ENCODE measurements at regions not wholly inside any gene's neighbourhood (a gene's known extent, or its start where the extent isn't known, plus 50 kb on each side); places are given as distances from the start of the nearest gene placed in this dataset.

DNA sequence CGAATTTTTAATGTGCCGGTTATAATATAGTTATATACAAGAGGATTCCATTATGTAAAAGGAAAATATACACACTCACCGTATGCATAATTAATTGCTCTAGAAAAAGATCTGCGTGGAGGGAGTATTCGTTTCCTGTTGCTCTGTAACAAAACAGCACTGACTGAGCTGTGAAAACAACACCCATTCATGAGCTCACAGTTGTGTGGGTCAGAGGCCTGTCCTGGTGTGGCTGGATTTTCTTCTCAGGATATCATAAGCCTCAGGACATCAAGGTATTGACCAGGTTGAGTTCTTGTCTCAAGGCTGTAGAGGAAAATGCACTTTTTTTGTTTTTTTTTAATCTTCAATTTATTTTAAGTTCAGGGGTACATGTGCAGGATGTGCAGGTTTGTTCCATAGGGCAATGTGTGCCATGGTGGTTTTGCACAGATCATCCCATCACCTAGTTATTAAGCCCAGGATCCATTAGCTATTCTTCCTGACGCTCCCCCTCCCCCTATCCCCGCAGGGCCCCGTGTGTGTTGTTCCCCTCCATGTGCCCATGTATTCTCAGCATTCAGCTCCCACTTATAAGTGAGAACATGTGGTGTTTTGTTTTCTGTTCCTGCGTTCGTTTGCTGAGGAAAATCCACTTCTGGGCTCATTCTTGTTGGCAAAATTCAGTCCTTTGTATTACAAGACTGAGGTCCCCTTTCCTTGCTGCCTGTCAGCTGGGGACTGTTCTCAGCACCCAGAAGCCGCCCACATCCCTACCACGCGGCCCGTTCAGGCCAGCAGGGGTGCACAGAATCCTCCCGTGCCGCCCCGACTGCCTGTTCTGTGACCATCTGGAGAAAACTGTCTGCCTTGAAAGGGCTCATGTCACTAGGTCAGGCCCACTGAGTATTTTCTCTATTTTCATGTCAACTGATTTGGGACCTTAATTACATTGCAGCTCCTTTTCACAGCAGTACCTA, 87.4 kb upstream of the ERRFI1 start:
- DNase-seq, result no peak

DNA sequence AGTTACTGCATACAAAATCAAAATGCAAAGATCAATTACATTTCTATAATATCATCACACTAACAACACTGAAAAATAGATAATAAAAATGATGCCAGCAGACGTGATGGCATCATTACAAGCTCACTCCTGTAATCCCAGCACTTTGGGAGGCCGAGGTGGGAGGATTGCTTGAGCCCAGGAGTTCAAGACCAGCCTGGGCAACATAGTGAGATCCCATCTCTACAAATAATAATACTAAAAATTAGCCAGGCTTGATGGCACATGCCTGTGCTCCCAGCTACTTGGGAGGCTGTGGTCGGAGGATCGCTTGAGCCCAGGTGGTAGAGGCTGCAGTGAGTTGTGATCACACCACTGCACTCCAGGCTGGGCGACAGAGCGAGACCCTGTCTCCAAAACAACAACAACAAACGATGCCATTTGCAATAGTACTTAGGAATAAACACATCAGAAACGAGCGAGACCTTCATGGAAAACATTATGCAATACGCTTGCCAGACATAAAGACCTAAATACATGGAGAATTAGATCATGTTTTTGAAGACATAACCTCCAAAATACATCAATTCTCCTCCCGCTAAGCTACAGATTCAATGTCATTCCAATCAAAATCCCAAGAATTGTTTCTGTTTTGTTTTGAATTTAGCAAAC, 86.6 kb upstream of the ERRFI1 start:
- DNase-seq, result no peak

DNA sequence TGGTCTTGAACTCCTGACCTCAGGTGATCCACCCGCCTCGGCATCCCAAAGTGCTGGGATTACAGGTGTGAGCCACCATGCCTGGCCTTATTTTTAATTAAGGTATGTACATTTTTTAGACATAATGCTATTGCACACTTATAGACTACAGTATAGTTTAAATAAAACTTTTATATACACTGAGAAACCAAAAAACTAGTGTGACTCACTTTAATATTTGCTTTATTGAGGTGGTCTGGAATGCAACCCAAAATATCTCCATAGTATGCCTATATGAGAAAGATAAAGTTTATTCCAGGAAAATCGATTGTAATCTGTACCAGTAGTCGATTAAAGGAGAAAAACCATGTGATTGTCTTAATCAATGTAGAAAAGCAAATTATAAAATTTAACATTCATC, 85.5 kb upstream of the ERRFI1 start:
- DNase-seq, result no peak

DNA sequence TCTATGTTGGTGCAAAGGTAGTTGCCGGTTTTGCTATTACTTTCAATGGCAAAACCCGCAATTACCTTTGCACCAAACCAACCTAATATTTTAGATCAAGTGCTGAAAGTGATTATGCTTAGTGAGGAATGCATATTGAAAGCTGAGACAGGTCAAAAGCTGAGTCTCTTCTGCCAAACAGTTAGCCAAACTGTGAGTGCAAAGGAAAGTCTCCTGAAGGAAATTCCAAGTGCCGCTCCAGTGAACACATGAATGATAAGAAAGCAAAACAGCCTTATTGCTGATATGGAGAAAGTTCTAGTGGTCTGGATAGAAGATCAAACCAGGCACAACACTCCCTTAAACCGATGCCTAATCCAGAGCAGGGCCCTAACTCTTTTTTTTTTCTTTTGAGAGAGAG, 83.1 kb upstream of the ERRFI1 start:
- no peak for DNase-seq

DNA sequence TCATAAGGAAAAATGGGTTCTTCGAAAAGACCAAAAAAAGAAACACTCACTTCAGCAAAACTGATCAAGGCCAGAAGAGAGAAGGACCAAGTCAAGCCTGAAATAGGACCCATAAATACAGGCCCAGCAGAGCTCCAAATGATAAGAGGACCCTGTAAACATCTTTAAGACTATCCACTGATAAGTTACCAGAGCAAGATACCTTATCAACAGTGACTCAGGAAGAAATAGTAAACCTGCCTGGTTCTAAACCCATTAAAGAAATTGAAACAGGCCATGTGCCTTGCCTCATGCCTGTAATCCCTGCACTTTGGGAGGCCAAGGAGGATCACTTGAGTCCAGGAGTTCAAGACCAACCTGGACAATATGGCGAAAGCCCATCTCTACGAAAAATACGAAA, 81.8 kb upstream of the ERRFI1 start:
- no peak for DNase-seq

DNA sequence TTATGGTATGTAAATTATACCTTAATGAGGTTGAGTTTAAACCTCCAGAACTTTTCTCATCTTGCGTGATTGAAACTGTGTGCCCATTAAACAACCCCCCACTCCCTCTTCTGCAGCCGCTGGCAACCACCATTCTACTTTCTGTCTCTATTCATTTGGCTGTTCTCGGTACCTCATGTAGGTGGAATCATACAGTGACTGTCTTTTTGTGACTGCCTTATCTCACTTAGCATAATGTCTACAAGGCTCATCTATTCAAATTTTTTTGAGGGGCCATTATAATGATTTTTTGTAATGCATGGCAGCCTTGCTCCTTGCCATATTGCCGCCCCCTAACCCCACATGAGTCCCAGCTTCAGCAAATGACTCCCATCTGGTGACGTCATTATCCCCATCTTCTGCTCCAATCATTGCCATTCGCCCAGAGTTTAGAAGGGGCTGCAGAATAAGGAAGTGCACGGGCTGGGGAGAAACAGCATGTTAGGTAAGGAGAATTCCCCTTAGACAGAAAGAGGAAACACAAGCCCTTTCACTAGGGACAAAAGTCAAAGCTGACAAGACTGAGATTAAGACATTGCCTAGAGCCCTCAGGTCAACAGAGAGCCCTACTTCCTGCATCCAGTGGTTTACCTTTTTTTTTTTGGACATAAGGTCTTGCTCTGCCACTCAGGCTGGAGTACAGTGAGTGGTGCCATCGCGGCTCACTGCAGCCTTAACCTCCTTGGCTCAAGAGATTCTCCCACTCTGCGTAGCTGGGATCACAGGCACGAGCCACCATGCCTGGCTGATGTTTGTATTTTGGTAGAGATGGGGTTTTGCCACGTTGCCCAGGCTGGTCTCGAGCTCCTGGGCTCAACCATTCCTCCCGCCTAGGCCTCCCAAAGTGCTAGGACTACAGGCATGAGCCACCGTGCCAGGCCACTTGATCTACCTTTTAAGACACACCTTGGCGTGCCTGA, 78.4 kb upstream of the ERRFI1 start:
- no peak for DNase-seq

DNA sequence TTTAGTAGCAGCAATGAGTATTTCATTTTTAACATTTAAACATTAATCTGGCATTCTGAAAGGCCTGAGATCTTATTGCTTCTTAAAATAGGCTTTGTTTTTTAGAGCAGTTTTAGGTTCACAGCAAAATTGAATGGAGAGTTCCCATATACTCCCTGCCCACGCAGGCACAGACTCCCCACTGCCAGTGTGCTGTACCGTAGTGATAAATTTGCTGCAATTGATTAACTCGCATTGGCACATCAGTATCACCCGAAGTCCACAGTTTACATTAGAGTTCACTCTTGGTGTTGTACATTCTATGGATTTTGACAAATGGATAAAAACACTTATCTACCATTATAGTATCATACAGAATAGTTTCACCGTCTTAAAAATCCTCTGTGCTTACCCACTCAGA, 71.8 kb upstream of the ERRFI1 start:
- DNase-seq, result no peak

DNA sequence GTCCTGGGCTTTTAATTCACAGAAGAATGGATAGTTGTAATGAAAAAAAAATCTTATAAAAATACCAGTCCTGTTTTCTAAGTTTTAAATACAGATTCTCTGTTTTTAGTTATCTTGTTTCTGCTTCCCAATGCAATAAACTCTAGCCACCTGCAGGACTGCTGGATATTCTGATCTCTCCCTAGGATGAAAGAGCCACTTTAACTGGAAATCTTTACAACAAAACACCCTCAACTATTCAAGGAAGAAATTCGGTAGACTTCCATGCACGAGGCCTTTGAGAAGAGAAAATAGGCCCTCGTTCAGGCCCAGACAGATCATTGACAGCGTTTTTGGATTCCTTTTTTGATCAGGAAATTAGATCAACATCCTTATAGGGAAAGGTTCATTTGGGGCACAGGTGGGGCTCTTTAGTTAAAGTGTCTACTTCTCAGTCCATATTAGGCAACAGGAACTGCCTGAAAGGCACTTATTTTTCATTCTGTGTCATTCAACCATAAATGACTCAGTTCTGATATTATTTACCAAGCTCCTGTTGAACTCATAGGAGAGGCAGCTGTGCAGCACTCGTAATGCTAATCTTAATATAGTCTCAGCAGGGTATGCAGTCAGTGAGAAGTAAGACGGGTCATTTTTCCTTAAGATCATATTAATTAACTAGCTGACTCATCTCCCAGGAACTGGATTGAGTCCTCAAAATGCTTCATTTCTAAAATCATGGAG, 71.1 kb upstream of the ERRFI1 start:
- no peak for DNase-seq

DNA sequence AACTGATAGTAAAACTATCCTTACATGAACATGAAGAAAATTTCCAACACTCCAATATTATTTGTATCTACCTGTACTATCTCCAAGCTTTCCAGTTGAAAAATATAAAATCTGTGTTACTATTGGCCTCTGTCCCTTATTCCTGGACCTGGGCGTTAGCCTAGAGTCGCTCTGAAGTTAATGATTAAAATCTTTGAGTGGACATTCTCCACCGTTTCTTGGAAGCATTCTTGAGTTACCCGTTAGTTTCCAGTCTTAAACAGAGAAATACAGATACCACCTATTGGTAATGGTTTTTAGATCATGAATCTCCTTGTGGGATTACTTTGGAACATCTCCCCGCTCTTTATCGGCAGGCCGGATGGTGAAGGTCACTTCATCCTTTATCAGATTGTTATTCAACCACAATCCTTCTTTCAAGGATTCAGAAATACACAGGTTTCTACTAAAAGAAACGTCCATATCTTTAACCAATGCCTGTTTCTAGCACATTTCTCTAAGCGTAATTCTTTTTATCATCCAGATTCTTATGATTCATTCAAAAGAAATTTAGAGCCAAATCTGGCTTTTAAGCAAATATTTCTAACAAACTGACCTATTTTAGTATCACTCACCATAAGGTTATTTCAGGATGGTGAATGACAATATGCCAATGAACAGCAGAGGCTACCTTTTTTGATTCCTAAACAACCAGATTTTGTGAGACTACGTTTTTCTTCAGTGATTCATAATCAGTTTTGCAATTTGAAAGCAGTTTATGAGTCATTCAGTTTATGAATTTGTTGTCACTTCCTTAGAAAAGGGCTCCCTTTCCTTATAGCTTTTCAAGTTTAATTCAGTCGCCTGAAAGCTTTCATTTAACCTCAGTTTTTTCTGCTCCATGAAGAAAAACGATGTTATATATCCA, 70.2 kb upstream of the ERRFI1 start:
- DNase-seq, result no peak

DNA sequence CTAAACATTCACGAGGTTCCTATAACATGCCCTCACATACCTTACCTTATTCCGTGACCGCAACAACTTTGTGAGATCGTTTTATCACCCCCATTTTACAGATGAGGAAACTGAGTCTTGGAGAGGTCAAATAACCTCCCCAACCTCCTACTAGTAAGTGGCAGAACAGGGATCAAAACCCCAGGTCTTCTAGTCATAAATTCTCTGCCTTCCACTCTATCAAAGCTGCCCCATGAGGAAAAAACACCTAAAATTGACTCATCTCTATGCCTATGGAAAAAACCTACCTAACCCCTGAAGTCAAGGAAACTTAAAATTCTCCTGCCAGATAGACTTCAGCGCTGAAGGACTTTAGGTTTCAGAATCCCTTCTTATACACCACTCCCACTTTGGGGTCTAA, 69.5 kb upstream of the ERRFI1 start:
- no peak for DNase-seq

DNA sequence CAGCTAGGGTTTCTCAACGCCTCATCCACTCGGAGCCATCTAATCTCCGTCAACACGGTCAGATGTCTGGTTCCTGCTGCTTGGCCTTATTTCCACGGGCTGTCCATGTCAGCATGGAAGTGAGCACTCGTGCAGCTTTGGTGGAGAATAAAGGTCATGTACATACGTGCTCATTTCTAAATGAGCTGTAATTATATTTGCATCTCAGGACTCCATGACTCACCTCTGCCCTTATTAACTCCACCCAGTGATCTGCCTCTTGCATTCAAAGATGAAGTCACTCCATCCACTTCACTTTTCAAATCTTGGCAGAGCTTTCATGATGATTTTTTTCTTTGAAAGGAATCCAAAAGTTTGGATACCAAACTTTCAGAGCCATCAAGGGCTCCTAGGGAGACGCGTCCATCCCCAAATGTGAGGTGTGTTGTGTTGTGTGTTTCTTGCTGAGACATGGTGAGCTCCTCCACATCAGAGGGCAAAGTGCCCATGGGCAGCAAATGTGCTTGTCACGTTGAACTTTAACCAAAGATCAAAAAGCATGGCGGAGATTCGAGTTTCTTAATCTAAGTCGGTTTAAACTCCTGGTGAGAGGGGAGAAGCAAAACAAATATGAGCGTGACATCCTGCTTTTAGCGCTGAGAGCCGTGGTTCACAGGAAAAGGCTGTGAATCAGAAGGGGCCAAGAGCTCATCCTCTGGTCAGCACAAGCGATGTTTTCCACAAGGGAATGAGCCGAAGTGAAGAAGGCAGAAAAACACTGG, 68.6 kb upstream of the ERRFI1 start:
- DNase-seq, result no peak

DNA sequence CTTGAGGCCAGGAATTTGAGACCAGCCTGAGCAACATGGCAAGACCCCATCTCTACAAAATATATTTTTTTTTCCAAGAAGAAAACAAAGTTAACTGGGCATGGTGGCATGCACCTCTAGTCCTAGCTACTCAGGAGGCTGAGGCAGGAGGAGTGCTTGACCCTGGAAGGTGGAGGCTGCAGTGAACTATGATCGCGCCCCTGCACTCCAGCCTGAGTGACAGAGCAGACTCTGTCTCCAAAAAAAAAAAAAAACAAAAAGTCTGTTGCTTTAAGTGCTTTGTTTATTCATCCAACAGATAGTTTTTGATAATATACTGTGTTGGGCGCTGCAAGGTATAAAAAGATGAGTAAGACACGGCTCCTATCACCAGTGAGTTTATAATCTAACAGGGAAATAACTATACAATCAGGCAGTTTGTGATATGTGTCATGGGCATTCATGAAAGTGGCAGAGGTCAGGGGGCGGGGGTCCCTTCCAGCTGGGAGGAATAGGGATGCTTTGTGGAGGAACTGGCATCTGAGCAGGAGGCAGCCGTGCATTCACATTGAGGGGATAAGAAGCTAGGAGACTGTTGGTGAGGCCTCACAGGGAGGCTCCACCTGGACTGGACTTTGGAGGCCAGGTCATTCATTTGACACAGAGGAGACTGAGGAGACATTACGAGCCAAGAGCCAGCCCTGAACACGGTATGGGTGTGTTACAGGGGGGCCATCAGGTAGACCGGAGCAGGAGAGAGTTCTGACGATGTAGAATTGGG, 67.3 kb upstream of the ERRFI1 start:
- no peak for DNase-seq

DNA sequence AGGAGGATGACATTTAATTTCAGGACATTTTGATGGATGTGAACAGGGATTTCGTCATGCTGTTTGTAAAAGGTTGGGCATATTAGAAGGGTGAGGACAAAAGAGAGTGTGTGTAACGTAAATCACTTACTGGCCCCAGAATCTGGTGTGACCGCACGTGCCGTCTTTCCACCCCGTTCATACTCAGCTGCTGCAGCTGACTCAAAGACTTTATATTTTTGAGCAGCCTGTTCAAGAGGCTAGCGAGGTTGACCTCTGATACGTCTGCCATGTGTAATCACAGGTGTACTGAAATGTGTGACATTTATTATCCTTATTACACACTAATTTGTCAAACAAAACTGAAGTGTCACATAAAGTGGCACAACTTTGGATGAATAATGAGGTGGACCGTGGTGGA, 66.5 kb upstream of the ERRFI1 start:
- DNase-seq, result no peak

DNA sequence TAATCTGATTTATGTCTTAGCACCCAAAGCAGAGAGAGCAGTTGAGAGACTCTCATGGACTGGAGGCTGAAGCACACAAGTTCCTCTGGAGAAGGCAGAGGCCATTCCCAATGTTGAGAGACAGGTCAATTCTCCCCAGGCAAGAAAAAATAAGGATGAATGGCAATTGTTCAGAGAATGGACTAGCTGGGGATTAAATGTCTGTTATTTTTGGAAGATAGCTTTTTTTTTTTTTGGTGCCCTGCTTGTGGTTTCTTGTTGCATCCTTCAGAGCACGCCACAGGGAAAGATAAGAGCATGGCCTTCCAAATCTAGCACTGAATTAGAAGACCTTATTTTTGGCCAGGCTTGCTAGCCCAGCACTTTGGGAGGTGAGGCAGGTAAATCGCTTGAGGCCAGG, 65.6 kb upstream of the ERRFI1 start:
- DNase-seq, result no peak

DNA sequence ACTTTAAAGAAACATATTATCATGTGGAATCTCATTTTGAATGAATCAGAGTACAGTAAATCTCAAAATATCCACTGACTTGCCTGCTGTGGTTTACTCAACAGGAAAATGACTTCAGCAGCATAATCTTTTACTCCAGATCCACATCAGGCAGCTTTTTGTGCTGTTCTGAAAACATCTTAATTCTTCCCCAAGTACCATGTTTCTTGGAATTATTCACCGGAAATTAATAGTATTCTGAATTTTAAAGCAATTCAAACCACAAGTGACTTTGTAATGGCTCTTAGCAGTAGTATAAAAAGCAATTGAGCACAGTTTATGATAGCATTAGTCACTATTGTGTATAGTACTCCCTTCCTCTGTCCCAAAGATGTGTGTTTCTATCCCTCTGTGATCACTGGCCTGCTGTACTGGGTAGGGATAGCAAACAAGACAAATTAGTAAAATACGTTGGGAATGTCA, 64.2 kb upstream of the ERRFI1 start:
- no peak for DNase-seq

DNA sequence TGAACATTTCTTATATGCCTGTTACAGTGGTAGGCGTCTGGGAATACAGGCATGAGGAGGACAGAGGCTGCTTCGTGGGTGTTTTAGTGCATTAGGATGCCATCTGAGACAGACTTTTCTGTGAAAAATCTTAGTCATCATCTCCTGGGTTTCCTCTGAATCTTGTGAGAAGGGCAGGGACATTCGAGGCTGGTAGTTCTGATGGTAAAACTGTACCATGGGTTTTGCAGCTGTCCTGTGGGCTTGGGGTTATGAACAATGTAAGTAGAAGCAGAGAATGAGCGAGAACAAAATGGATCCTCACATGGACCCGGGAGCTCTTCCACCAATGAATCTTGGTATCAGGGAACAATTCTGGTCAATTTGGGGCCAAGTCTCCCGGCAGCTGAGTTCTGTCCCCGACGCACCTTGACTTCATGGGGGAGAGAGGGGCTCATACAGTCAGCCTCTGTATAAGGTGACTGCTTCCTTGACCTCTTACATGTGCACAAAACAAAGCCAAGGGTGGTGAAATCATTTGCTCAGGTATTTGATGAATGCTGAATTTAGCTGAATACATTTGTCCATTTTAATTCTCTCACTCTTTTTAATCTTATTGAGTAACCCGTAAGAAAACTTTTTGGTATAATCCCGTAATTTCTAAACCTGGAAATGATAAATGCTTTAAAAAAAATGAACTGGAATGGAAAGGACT, 63.6 kb upstream of the ERRFI1 start:
- no peak for DNase-seq

DNA sequence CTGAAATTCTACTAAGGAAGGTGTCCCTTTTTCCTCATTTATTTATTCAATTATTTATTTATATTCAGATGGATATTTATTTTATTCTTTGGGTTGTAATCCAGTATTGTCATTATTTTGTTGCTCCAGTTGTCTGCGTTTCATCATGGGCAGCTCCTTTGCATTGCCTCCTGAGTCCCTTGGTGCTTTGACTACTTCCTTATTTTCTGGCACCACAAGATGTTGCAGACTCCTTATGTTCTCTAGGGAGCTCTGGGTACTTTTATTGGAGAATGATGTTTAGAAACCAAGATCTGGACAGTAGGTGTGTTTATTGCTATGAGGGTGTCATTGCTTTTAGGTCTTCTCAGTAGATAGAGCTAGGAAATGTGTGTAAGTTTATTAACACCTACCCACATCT, 59.9 kb upstream of the ERRFI1 start:
- DNase-seq, result no peak

DNA sequence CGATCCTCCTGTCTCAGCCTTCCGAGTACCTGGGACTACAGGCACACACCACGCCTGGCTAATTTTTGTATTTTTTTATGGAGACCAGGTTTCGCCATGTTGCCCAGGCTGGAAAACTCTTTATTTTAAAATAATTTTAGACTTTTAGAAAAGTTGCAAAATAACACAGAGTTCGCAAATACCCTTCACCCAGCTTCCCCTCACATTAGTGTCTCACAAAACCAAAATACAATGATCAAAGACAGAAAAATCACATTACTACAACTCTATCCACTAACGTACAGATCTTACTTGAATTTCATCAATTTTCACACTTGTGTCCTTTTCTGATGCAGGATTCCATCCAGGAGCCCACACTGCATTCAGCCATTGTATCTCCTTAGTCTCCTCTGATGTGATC, 58.8 kb upstream of the ERRFI1 start:
- no peak for DNase-seq

Measured in NCI-H526 (cell line).